Neural cell (in vitro differentiated cells): ENCODE measurements at regions not wholly inside any gene's neighbourhood (a gene's known extent, or its start where the extent isn't known, plus 50 kb on each side); places are given as distances from the start of the nearest gene placed in this dataset.

Experiments
- H2AFZ ChIP-seq: fragments of 200-600, 300-800 bp; sonication (generic), shearing (Covaris generic); 2 replicates; pipeline ENCODE4 v1.6.0; 2014; ENCODE audit warnings: low read depth, mild to moderate bottlenecking, antibody characterized with exemption, low read length, moderate library complexity
- H3F3A ChIP-seq: fragments of 200-600 bp; shearing (Covaris generic); 2 replicates; pipeline ENCODE4 v1.6.1; 2016; ENCODE audit warnings: mild to moderate bottlenecking, moderate library complexity, mixed read lengths, antibody characterized with exemption, low read length; ENCODE audit not compliant: insufficient read depth, poor library complexity, severe bottlenecking
- H3K27ac ChIP-seq: fragments of 200-600, 300-800 bp; sonication (generic), shearing (Covaris generic); 2 replicates; pipeline ENCODE4 v1.5.1; 2014; ENCODE audit warnings: mild to moderate bottlenecking, low read length, moderate library complexity
- H3K27me3 ChIP-seq: fragments of 300-800, 200-600 bp; sonication (generic), shearing (Covaris generic); 2 replicates; pipeline ENCODE4 v1.6.0; 2014; ENCODE audit warnings: mild to moderate bottlenecking, low read depth, low read length, moderate library complexity; ENCODE audit not compliant: insufficient read depth
- H3K36me3 ChIP-seq: fragments of 300-800, 200-600 bp; sonication (generic), shearing (Covaris generic); 2 replicates; pipeline ENCODE4 v1.5.1; 2014; ENCODE audit warnings: mild to moderate bottlenecking, antibody characterized with exemption, low read length, moderate library complexity; ENCODE audit not compliant: insufficient read depth
- H3K4me2 ChIP-seq: fragments of 300-800, 200-600 bp; sonication (generic), shearing (Covaris generic); 2 replicates; pipeline ENCODE4 v1.6.0; 2014; ENCODE audit warnings: mild to moderate bottlenecking, low read length
- H3K4me3 ChIP-seq: fragments of 300-800, 200-600 bp; sonication (generic), shearing (Covaris generic); 2 replicates; pipeline ENCODE4 v1.5.1; 2014; ENCODE audit warnings: mild to moderate bottlenecking, low read length, moderate library complexity
- H3K79me2 ChIP-seq: fragments of 200-600 bp; shearing (Covaris generic); replicated peaks from 2 replicates; pipeline ENCODE4 v1.6.0; 2014; ENCODE audit warnings: mild to moderate bottlenecking, low read length, moderate library complexity; ENCODE audit not compliant: insufficient read depth
- H3K9ac ChIP-seq: fragments of 300-800, 200-600 bp; sonication (generic), shearing (Covaris generic); 2 replicates; pipeline ENCODE4 v1.6.1; 2016; ENCODE audit warnings: mild to moderate bottlenecking, low read length, mixed read lengths
- H3K9me2 ChIP-seq: fragments of 200-600 bp; shearing (Covaris generic); 2 replicates; pipeline ENCODE4 v1.6.1; 2016; ENCODE audit warnings: mild to moderate bottlenecking, low read length, mixed read lengths; ENCODE audit not compliant: insufficient read depth
- H3K9me3 ChIP-seq: fragments of 200-600, 300-800 bp; sonication (generic), shearing (Covaris generic); 2 replicates; pipeline ENCODE4 v1.6.1; 2016; ENCODE audit warnings: mild to moderate bottlenecking, mixed run types, low read length, moderate library complexity, mixed read lengths
- H4K20me1 ChIP-seq: fragments of 200-600 bp; shearing (Covaris generic); 2 replicates; pipeline ENCODE4 v1.6.1; 2016; ENCODE audit warnings: mild to moderate bottlenecking, mixed run types; ENCODE audit not compliant: insufficient read depth
- CTCF ChIP-seq: fragments of 450-650 bp; IDR thresholded peaks from 2 replicates; pipeline ENCODE4 v1.5.1; 2014; ENCODE audit warnings: antibody characterized with exemption, mild to moderate bottlenecking, moderate library complexity; ENCODE audit not compliant: poor library complexity, severe bottlenecking
- EP300 ChIP-seq: fragments of 450-650 bp; conservative IDR thresholded peaks from 2 replicates; pipeline ENCODE4 v1.6.1; 2014; ENCODE audit warnings: antibody characterized with exemption, mild to moderate bottlenecking, moderate library complexity; ENCODE audit not compliant: poor library complexity, severe bottlenecking
- EZH2 ChIP-seq: fragments of 200-600, 300-800 bp; shearing (Covaris generic), sonication (generic); IDR thresholded peaks from 2 replicates; pipeline ENCODE4 v1.6.1; 2014; ENCODE audit warnings: antibody characterized with exemption, low read length, borderline replicate concordance, mild to moderate bottlenecking; ENCODE audit not compliant: insufficient read depth, poor library complexity, severe bottlenecking
- MXI1 ChIP-seq: fragments of 450-650 bp; conservative IDR thresholded peaks from 2 replicates; pipeline ENCODE4 v1.6.1; 2014; ENCODE audit warnings: antibody characterized with exemption, mild to moderate bottlenecking; ENCODE audit not compliant: poor library complexity, severe bottlenecking
- POLR2AphosphoS5 ChIP-seq: IDR thresholded peaks from 2 replicates; pipeline ENCODE4 v1.6.1; 2012
- RAD21 ChIP-seq: fragments of 450-650 bp; conservative IDR thresholded peaks from 2 replicates; pipeline ENCODE4 v1.6.1; 2014; ENCODE audit warnings: antibody characterized with exemption, mild to moderate bottlenecking, moderate library complexity
- REST ChIP-seq: IDR thresholded peaks from 2 replicates; pipeline ENCODE4 v1.6.1; 2012; ENCODE audit warnings: borderline replicate concordance
- SMC3 ChIP-seq: fragments of 450-650 bp; conservative IDR thresholded peaks from 2 replicates; pipeline ENCODE4 v1.6.1; 2014; ENCODE audit warnings: antibody characterized with exemption, mild to moderate bottlenecking, moderate library complexity; ENCODE audit not compliant: poor library complexity
- TAF1 ChIP-seq: IDR thresholded peaks from 2 replicates; pipeline ENCODE4 v1.6.1; 2012; ENCODE audit warnings: low read depth

- Histone ChIP-seq H3K36me3 (no peaks in the 10 kb centered on the region), H3K27ac (no peak overlapping the region), H4K20me1 (no peaks in the 10 kb centered on the region), H2AFZ (no peak overlapping the region), H3K9ac (no peak overlapping the region), H3K79me2 (no peaks in the 10 kb centered on the region), H3F3A (no peaks in the 10 kb centered on the region), H3K27me3 (no peaks in the 10 kb centered on the region), H3K4me2 (no peak overlapping the region), H3K9me2 (no peaks in the 10 kb centered on the region), H3K4me3 (no peak overlapping the region), H3K9me3 (no peaks in the 10 kb centered on the region)
- TF ChIP-seq RAD21 (no peak), SMC3 (no peak), POLR2AphosphoS5 (no peak), REST (no peak), EZH2 (no peak), CTCF (no peak), EP300 (no peak), TAF1 (no peak), MXI1 (no peak)
These were observed 56.5 kb upstream of the ATL2 start for GRCh38 chr2:38433607-38433975.

- Histone ChIP-seq H2AFZ (no peak overlapping the region), H3K27me3 (no peaks in the 10 kb centered on the region), H3K27ac (no peak overlapping the region), H3K4me2 (no peak overlapping the region), H3K79me2 (no peaks in the 10 kb centered on the region), H3K4me3 (no peak overlapping the region), H3F3A (no peaks in the 10 kb centered on the region), H3K9ac (no peak overlapping the region), H3K36me3 (no peaks in the 10 kb centered on the region), H3K9me2 (no peaks in the 10 kb centered on the region), H3K9me3 (no peaks in the 10 kb centered on the region), H4K20me1 (no peaks in the 10 kb centered on the region)
- TF ChIP-seq EP300 = no peak
- TF ChIP-seq POLR2AphosphoS5 = no peak
- no peak for TF ChIP-seq REST
- TF ChIP-seq CTCF = no peak
- no peak for TF ChIP-seq EZH2
- TF ChIP-seq TAF1 = no peak
- no peak for TF ChIP-seq RAD21
- TF ChIP-seq MXI1 = no peak
- TF ChIP-seq SMC3 = no peak
These were observed 55.9 kb upstream of the ATL2 start for GRCh38 chr2:38432820-38433606.
